Stimulated activated effector memory CD8-positive, alpha-beta T cell treated with anti-CD3 and anti-CD28 coated beads, Interleukin-12 subunit alpha, Interleukin-12 subunit beta, amount 100 ng/mL, for 72 hours (primary cell): ENCODE measurements at regions not wholly inside any gene's neighbourhood (a gene's known extent, or its start where the extent isn't known, plus 50 kb on each side); places are given as distances from the start of the nearest gene placed in this dataset.

Experiments
- ATAC-seq: fragments of 150-1000 bp; cut with Tn5 transposase; 2 replicates; pipeline ENCODE4 v1.10.0; 2021
- DNase-seq, 2 donors: peaks; one replicate each; pipeline ENCODE4 v3.0.0; 2021 to 2022; ENCODE audit warnings: low spot score in 2 of 2
- H3K27ac Mint-ChIP-seq: one replicate; pipeline ENCODE4 v1.8.0; 2022; ENCODE audit warnings: mild to moderate bottlenecking, mixed read lengths
- H3K36me3 Mint-ChIP-seq: one replicate; pipeline ENCODE4 v1.8.0; 2022; ENCODE audit warnings: mild to moderate bottlenecking, mixed read lengths
- H3K4me1 Mint-ChIP-seq: one replicate; pipeline ENCODE4 v1.8.0; 2022; ENCODE audit warnings: mixed read lengths
- H3K4me3 Mint-ChIP-seq: one replicate; pipeline ENCODE4 v1.8.0; 2022; ENCODE audit warnings: mild to moderate bottlenecking, mixed read lengths
- H3K9me3 Mint-ChIP-seq: one replicate; pipeline ENCODE4 v1.8.0; 2022; ENCODE audit warnings: mixed read lengths

GRCh38 chr20:22285555-22285954 lies 298.8 kb downstream of the FOXA2 start:
- Mint-ChIP-seq H3K4me1 (no peaks in the 10 kb centered on the region), H3K27ac (no peak overlapping the region), H3K36me3 (no peaks in the 10 kb centered on the region), H3K9me3 (peaks cover 9% of the 10 kb centered on the region), H3K4me3 (no peak overlapping the region)
- no peak for ATAC-seq
- no peak for DNase-seq

DNA sequence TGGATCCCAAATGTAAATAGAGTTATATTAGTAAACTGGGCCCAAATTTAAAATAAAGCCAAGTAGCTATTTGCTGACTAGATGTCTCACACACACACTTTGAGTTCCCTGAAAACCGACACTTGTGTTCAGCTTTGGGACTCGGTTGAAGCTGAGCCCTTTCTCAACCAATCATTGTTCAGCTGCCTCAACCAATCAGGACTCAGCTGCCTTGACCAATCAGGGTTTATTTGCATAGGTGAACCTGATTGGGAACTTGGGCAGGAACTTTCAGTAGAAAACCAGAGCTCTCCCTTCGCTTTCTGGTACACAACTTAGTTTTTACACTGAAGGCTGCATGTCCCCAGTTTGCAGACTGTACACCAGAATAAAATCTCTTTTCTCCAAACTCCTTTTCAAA lies 301.7 kb downstream of the FOXA2 start:
- H3K9me3 Mint-ChIP-seq, result peaks cover 11% of the 10 kb centered on the region
- no peak overlapping the region for H3K4me3 Mint-ChIP-seq
- DNase-seq (no peak), ATAC-seq (no peak)
- no peak overlapping the region for H3K27ac Mint-ChIP-seq
- no peaks in the 10 kb centered on the region for H3K36me3 Mint-ChIP-seq
- no peaks in the 10 kb centered on the region for H3K4me1 Mint-ChIP-seq

GRCh38 chr20:22274330-22274729 lies 310.0 kb downstream of the FOXA2 start:
- H3K4me1 Mint-ChIP-seq, result no peaks in the 10 kb centered on the region
- H3K36me3 Mint-ChIP-seq, result no peaks in the 10 kb centered on the region
- H3K4me3 Mint-ChIP-seq, result no peak overlapping the region
- H3K27ac Mint-ChIP-seq, result no peak overlapping the region
- no peak for ATAC-seq
- DNase-seq, result no peak
- H3K9me3 Mint-ChIP-seq, result peaks cover 9% of the 10 kb centered on the region

- no peaks in the 10 kb centered on the region for H3K36me3 Mint-ChIP-seq
- ATAC-seq, result no peak
- no peak overlapping the region for H3K4me3 Mint-ChIP-seq
- no peaks in the 10 kb centered on the region for H3K4me1 Mint-ChIP-seq
- DNase-seq, result no peak
- H3K9me3 Mint-ChIP-seq, result peaks cover 19% of the 10 kb centered on the region
- no peak overlapping the region for H3K27ac Mint-ChIP-seq
These were observed 315.7 kb downstream of the FOXA2 start for GRCh38 chr20:22268675-22269074.

DNA sequence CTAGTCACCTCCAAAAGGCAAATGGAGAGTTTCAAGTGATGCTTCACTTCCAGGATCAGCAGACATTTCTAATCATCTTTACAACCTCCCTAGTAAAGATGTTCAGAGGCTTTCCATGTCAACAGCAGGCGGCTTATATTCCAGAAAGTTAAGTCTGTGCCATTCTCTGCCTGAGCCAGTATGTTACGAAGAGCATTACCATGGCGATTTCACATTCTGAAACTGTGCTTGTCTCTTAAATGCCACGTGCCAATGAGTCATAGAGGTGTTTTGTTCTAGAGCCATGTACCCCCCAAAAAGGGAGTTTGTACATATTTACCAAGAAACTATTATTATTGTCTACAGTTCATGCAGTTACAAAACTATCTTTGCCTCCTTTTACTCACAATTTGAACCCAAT lies 319.5 kb downstream of the FOXA2 start:
- DNase-seq (no peak), ATAC-seq (no peak)
- H3K36me3 Mint-ChIP-seq, result no peaks in the 10 kb centered on the region
- H3K4me3 Mint-ChIP-seq, result no peak overlapping the region
- H3K27ac Mint-ChIP-seq, result no peak overlapping the region
- H3K9me3 Mint-ChIP-seq, result peaks cover 19% of the 10 kb centered on the region
- no peaks in the 10 kb centered on the region for H3K4me1 Mint-ChIP-seq

GRCh38 chr20:22260506-22260905 lies 323.9 kb downstream of the FOXA2 start:
- DNase-seq (no peak), ATAC-seq (no peak)
- Mint-ChIP-seq H3K36me3 (no peaks in the 10 kb centered on the region), H3K9me3 (peaks cover 9% of the 10 kb centered on the region), H3K27ac (no peak overlapping the region), H3K4me1 (no peaks in the 10 kb centered on the region), H3K4me3 (no peak overlapping the region)

DNA sequence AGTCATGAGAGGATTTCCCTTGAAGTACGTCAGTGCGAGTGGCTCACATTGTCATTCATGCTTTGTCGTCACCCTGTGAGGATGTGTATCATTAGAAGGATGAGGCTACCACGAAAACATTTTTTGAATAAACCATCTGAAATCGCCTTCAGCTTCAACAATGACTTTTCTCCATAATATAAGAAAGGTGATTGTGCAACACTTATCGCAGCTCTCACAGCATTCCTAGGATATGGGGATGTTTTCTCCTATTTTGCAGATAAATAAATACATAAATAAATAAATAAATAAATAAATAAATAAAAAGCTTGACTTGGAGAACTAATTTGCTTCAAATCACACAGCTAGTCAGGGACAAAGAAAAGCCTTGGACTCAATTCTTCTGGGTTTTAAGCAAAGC lies 326.5 kb downstream of the FOXA2 start:
- H3K4me1 Mint-ChIP-seq, result no peaks in the 10 kb centered on the region
- ATAC-seq (no peak), DNase-seq (no peak)
- H3K27ac Mint-ChIP-seq, result no peak overlapping the region
- H3K4me3 Mint-ChIP-seq, result no peak overlapping the region
- no peaks in the 10 kb centered on the region for H3K36me3 Mint-ChIP-seq
- peaks cover 14% of the 10 kb centered on the region for H3K9me3 Mint-ChIP-seq

GRCh38 chr20:22248051-22248667 lies 336.2 kb downstream of the FOXA2 start:
- no peaks in the 10 kb centered on the region for H3K4me1 Mint-ChIP-seq
- DNase-seq (no peak), ATAC-seq (no peak)
- no peak overlapping the region for H3K4me3 Mint-ChIP-seq
- no peaks in the 10 kb centered on the region for H3K36me3 Mint-ChIP-seq
- H3K27ac Mint-ChIP-seq, result no peak overlapping the region
- peaks cover 5% of the 10 kb centered on the region for H3K9me3 Mint-ChIP-seq

GRCh38 chr20:22245139-22245538 lies 339.2 kb downstream of the FOXA2 start:
- ATAC-seq, result no peak
- Mint-ChIP-seq H3K36me3 (no peaks in the 10 kb centered on the region), H3K4me3 (no peak overlapping the region), H3K27ac (no peak overlapping the region), H3K4me1 (no peaks in the 10 kb centered on the region), H3K9me3 (peaks cover 6% of the 10 kb centered on the region)
- no peak for DNase-seq

DNA sequence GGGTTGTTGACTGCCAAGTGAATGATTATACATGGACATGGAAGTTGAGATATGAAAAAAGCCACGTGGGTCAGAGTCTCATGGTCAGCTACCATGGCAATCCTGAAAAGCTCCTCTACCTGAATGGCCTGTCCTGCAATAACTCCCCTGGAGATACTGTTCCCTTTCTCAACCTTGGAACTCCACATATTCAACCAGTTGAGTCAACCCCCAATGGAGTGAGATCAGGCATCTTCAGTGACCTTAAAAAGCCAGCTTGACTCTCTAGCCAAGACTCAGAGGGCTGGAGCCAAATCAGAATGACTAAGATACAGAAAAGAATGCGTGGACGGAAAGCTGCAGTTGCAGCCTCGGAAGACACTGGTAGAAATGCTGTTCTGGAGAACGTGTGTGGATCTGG lies 341.3 kb downstream of the FOXA2 start:
- peaks cover 17% of the 10 kb centered on the region for H3K9me3 Mint-ChIP-seq

GRCh38 chr20:22241609-22242008 lies 342.8 kb downstream of the FOXA2 start:
- ATAC-seq (no peak), DNase-seq (no peak)
- H3K4me1 Mint-ChIP-seq, result no peaks in the 10 kb centered on the region
- no peak overlapping the region for H3K27ac Mint-ChIP-seq
- H3K4me3 Mint-ChIP-seq, result no peak overlapping the region
- H3K36me3 Mint-ChIP-seq, result no peaks in the 10 kb centered on the region
- peaks cover 21% of the 10 kb centered on the region for H3K9me3 Mint-ChIP-seq

More for the DNA sequence above, 341.3 kb downstream of the FOXA2 start:
- H3K4me1 Mint-ChIP-seq, result no peaks in the 10 kb centered on the region
- no peak overlapping the region for H3K27ac Mint-ChIP-seq
- H3K36me3 Mint-ChIP-seq, result no peaks in the 10 kb centered on the region
- H3K4me3 Mint-ChIP-seq, result no peak overlapping the region
- DNase-seq (no peak), ATAC-seq (no peak)

DNA sequence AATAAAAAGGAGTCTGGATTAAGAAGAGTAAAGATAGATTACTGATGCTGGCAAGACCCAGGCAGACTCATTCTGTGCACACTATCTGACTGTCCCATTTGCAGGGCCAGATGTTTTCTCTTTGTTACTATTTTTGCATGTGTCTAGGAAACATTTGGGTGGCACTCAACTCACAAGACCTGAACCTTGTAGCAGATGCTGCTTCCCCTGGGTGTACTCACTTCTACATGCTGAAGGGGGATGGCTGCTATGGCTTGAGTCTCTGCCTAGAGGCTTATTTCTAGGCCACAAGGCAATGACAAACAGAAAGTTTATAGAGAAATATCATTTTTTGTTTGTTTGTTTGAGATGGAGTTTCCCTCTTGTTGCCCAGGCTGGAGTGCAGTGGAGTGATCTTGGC lies 351.4 kb downstream of the FOXA2 start:
- Mint-ChIP-seq H3K9me3 (peaks cover 16% of the 10 kb centered on the region), H3K36me3 (no peaks in the 10 kb centered on the region), H3K27ac (no peak overlapping the region), H3K4me1 (no peaks in the 10 kb centered on the region), H3K4me3 (no peak overlapping the region)
- DNase-seq, result no peak
- ATAC-seq, result no peak

DNA sequence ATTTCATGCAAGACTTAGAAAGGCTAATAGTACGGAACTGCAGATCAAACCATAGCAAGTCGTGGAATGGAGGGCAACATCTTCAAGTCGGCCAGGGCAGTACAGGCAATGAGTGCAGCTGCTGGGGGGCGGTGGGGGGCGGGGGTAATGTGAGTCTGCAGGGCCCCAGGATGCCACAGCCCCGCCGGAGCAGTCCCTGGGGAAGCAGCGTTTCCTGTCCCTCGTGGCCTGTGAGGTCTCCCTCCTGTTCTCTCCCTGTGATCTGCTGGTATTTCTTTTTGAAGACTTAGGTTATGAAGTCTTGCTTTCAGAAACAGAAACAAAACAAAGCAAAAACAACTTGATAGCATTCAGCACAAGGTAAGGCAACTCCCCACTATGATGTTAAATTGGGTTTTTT lies 351.9 kb downstream of the FOXA2 start:
- no peaks in the 10 kb centered on the region for H3K4me1 Mint-ChIP-seq
- no peaks in the 10 kb centered on the region for H3K36me3 Mint-ChIP-seq
- H3K9me3 Mint-ChIP-seq, result peaks cover 14% of the 10 kb centered on the region
- DNase-seq, result no peak
- no peak overlapping the region for H3K4me3 Mint-ChIP-seq
- no peak overlapping the region for H3K27ac Mint-ChIP-seq
- ATAC-seq, result no peak

GRCh38 chr20:22226849-22227700 lies 357.3 kb downstream of the FOXA2 start:
- Mint-ChIP-seq H3K9me3 (peaks cover 20% of the 10 kb centered on the region), H3K27ac (no peak overlapping the region), H3K4me1 (no peaks in the 10 kb centered on the region), H3K4me3 (no peak overlapping the region), H3K36me3 (no peaks in the 10 kb centered on the region)
- DNase-seq (no peak), ATAC-seq (no peak)

DNA sequence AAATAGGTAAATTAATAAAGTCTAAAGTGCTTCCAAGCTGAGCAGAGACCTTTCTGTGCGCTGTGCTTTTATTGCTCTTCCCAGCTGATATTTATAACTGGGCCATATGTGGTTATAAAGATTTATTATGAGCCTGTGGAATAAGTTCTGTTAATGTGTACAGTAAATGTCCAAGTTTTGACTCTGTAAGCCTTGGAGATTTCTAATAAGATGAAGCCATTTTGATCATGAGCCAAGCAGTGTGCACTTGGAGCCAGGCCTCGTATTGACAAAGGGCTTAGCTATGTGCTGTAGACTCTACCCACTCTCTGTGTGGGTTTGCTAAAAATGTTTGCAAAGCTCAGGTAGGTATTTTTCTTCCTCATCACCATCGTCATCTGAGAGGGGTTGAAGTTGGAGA lies 361.1 kb downstream of the FOXA2 start:
- no peak overlapping the region for H3K4me3 Mint-ChIP-seq
- ATAC-seq, result no peak
- DNase-seq, result no peak
- no peaks in the 10 kb centered on the region for H3K36me3 Mint-ChIP-seq
- no peaks in the 10 kb centered on the region for H3K4me1 Mint-ChIP-seq
- no peak overlapping the region for H3K27ac Mint-ChIP-seq
- peaks cover 15% of the 10 kb centered on the region for H3K9me3 Mint-ChIP-seq

DNA sequence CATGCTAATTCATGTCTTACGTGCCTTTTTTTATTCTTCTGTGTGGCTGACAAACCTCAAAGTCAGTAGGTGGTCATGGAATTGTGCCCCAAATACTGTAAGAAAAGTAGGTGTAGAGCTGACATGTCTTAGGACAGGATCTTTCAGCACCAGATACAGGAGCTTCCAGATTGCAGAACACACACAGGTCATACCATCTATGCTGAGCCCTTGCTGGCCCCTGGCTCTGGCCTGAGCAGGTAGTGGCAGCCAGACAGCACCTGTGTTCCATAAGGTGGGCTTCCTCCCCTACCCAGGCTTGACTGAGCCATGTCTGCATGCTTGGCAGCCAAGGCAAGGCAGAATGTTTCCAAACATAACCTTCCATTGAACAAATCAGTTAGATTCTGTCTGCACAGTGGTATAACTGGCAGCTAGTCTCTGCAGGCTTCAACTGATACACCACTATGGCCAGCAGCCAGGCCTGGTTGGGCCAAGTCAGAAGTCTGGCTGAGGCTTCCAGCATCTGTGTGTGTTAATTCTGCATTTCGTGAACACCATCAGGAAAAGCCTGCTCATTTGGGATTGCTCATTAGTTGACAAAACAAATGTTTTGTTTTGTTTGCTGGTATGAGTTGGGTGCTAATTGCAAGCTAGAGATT lies 366.5 kb downstream of the FOXA2 start:
- H3K4me1 Mint-ChIP-seq, result no peaks in the 10 kb centered on the region
- DNase-seq, result no peak
- H3K9me3 Mint-ChIP-seq, result peaks cover 8% of the 10 kb centered on the region
- H3K4me3 Mint-ChIP-seq, result no peak overlapping the region
- no peaks in the 10 kb centered on the region for H3K36me3 Mint-ChIP-seq
- ATAC-seq, result no peak
- no peak overlapping the region for H3K27ac Mint-ChIP-seq
